H1 (cell line): ENCODE measurements at regions not wholly inside any gene's neighbourhood (a gene's known extent, or its start where the extent isn't known, plus 50 kb on each side); places are given as distances from the start of the nearest gene placed in this dataset.

Source experiments
- ASH2L ChIP-seq: fragments of 200-600, 300-600 bp; sonication (generic); IDR thresholded peaks from one replicate; pipeline ENCODE4 v1.7.1; 2017; ENCODE audit warnings: low read length
- BACH1 ChIP-seq: IDR thresholded peaks from 2 replicates; pipeline ENCODE4 v1.6.1; 2012; ENCODE audit warnings: low read length, improper control_type of control experiment
- CHD7 ChIP-seq: fragments of 300-600 bp; sonication (generic); IDR thresholded peaks from 2 replicates; pipeline ENCODE4 v1.7.1; 2012; ENCODE audit warnings: low read length, moderate library complexity, mild to moderate bottlenecking, inconsistent platforms; ENCODE audit not compliant: insufficient replicate concordance
- CTCF ChIP-seq, 3 experiments: IDR thresholded peaks; 1 replicate in 2 of 3; 2 replicates in 1 of 3; pipeline versions ENCODE4 v1.5.1 to v1.6.1; 2011; ENCODE audit warnings: low read length in 3 of 3, mild to moderate bottlenecking in 3 of 3, inconsistent platforms in 2 of 3, low read depth in 1 of 3, moderate library complexity in 1 of 3; ENCODE audit not compliant: insufficient read depth in 1 of 3; ENCODE audit errors: control extremely low read depth in 1 of 3
- GABPA ChIP-seq: IDR thresholded peaks from 2 replicates; pipeline ENCODE4 v1.6.1; 2011; ENCODE audit warnings: mild to moderate bottlenecking, low read length, moderate library complexity, borderline replicate concordance; ENCODE audit not compliant: insufficient read depth
- HDAC2 ChIP-seq, 2 experiments: fragments of 300-600 bp in 1 of 2; sonication (generic) in 1 of 2; IDR thresholded peaks; 2 replicates each; pipeline ENCODE4 v1.6.1; 2011 to 2012; ENCODE audit warnings: low read depth in 2 of 2, low read length in 2 of 2, mild to moderate bottlenecking in 2 of 2, moderate library complexity in 2 of 2, borderline replicate concordance in 1 of 2, inconsistent platforms in 1 of 2
- POLR2AphosphoS5 ChIP-seq: IDR thresholded peaks from 2 replicates; pipeline ENCODE4 v1.6.1; 2011; ENCODE audit warnings: low read depth, low read length
- SP2 ChIP-seq: IDR thresholded peaks from 2 replicates; pipeline ENCODE4 v1.6.1; 2012; ENCODE audit warnings: mild to moderate bottlenecking, low read length, inconsistent platforms
- USF2 ChIP-seq: IDR thresholded peaks from 2 replicates; pipeline ENCODE4 v1.6.1; 2011; ENCODE audit warnings: low read length, improper control_type of control experiment
- YY1 ChIP-seq: IDR thresholded peaks from 2 replicates; pipeline ENCODE4 v1.6.1; 2011; ENCODE audit warnings: low read depth, mild to moderate bottlenecking, low read length

GRCh38 chr7:112670193-112670592 lies 120.0 kb downstream of the TMEM168 start:
- no peak for TF ChIP-seq CTCF (IDR thresholded peaks at IDR 0.05; ENCODE audit: control extremely low read depth in 1 of 3, insufficient read depth in 1 of 3, low read depth in 1 of 3, low read length in 3 of 3)
- no peak for TF ChIP-seq YY1
- no peak for TF ChIP-seq SP2
- no peak for TF ChIP-seq BACH1
- TF ChIP-seq POLR2AphosphoS5 = no peak
- no peak for TF ChIP-seq CHD7
- no peak for TF ChIP-seq USF2
- no peak for TF ChIP-seq GABPA
- TF ChIP-seq ASH2L = no peak
- TF ChIP-seq HDAC2 (IDR thresholded peaks at IDR 0.05; ENCODE audit: borderline replicate concordance in 1 of 2, low read depth in 2 of 2, low read length in 2 of 2) = no peak
